ENCODE measurements at regions not wholly inside any gene's neighbourhood (a gene's known extent, or its start where the extent isn't known, plus 50 kb on each side); places are given as distances from the start of the nearest gene placed in this dataset.

GRCh38 chr2:125861461-125861860 lies 794.5 kb upstream of the GYPC start:
- no peak overlapping the region for H3K4me2 ChIP-seq
- TF ChIP-seq JUNB (IDR thresholded peaks at IDR 0.05; ENCODE audit: unreplicated experiment): no peak
- H4K20me1 ChIP-seq (replicated peaks; ENCODE audit: insufficient read depth): no peaks in the 10 kb centered on the region
- H3K4me3 ChIP-seq: no peak overlapping the region
- H3K4me3 Mint-ChIP-seq: no peak overlapping the region
- peaks cover 10% of the 10 kb centered on the region for H3K4me1 ChIP-seq (ENCODE audit: insufficient read depth)
- no peaks in the 10 kb centered on the region for H3K9me2 ChIP-seq (ENCODE audit: insufficient read depth)
- ATAC-seq (no peak), DNase-seq (ENCODE audit: low spot score) (no peak)
- no peak overlapping the region for H2AFZ ChIP-seq
- H3F3A ChIP-seq (replicated peaks; ENCODE audit: low read depth): no peaks in the 10 kb centered on the region
- no peaks in the 10 kb centered on the region for H3K36me3 Mint-ChIP-seq (ENCODE audit: low read depth)
- H3K27me3 ChIP-seq (ENCODE audit: insufficient read depth): no peaks in the 10 kb centered on the region
- H3K79me2 ChIP-seq (replicated peaks; ENCODE audit: insufficient read depth): no peaks in the 10 kb centered on the region
- H3K4me1 Mint-ChIP-seq: peaks cover 5% of the 10 kb centered on the region; the same call in 1 of the 3 replicates
- no peaks in the 10 kb centered on the region; the same call in 2 of the 3 replicates for H3K9me3 Mint-ChIP-seq
- no peak overlapping the region for H3K27ac ChIP-seq (ENCODE audit: low read depth)
- no peak overlapping the region for H3K27ac Mint-ChIP-seq
- no peaks in the 10 kb centered on the region for H3K27me3 Mint-ChIP-seq (ENCODE audit: insufficient read depth, low read depth, poor library complexity)
- no peaks in the 10 kb centered on the region for H3K36me3 ChIP-seq (ENCODE audit: insufficient read depth)

- Histone ChIP-seq H4K20me1 (replicated peaks; ENCODE audit: insufficient read depth) (no peaks in the 10 kb centered on the region), H3K36me3 (ENCODE audit: insufficient read depth) (no peaks in the 10 kb centered on the region), H3K4me1 (ENCODE audit: insufficient read depth) (no peaks in the 10 kb centered on the region), H3K4me3 (no peak overlapping the region), H3K27me3 (ENCODE audit: insufficient read depth) (no peaks in the 10 kb centered on the region), H3K79me2 (replicated peaks; ENCODE audit: insufficient read depth) (no peaks in the 10 kb centered on the region), H3F3A (replicated peaks; ENCODE audit: low read depth) (no peaks in the 10 kb centered on the region), H2AFZ (no peak overlapping the region), H3K4me2 (no peak overlapping the region), H3K27ac (ENCODE audit: low read depth) (no peak overlapping the region), H3K9me2 (ENCODE audit: insufficient read depth) (no peaks in the 10 kb centered on the region)
- no peak for ATAC-seq
- Mint-ChIP-seq H3K36me3 (ENCODE audit: low read depth) (no peaks in the 10 kb centered on the region; the same call in 2 of the 3 replicates), H3K4me3 (no peak overlapping the region), H3K9me3 (no peaks in the 10 kb centered on the region; the same call in 2 of the 3 replicates), H3K27me3 (ENCODE audit: insufficient read depth, low read depth, poor library complexity) (no peaks in the 10 kb centered on the region), H3K4me1 (peaks cover 6% of the 10 kb centered on the region; the same call in 2 of the 3 replicates), H3K27ac (no peak overlapping the region)
- DNase-seq (ENCODE audit: low spot score): no peak
- TF ChIP-seq EZH2 (IDR thresholded peaks at IDR 0.05; ENCODE audit: low read depth, unreplicated experiment): no peak
- no peak for TF ChIP-seq ZNF331 (CRISPR knock-in tag; IDR thresholded peaks at IDR 0.05; ENCODE audit: low read depth)
- no peak for TF ChIP-seq CREB1 (CRISPR knock-in tag; IDR thresholded peaks at IDR 0.05; ENCODE audit: low read depth)
- TF ChIP-seq REST (IDR thresholded peaks at IDR 0.05; ENCODE audit: unreplicated experiment): no peak
- TF ChIP-seq STAT1 (IDR thresholded peaks at IDR 0.05; ENCODE audit: unreplicated experiment): no peak
- TF ChIP-seq ZNF114 (CRISPR knock-in tag; IDR thresholded peaks at IDR 0.05): no peak
- no peak for TF ChIP-seq JUNB (IDR thresholded peaks at IDR 0.05; ENCODE audit: unreplicated experiment)
- no peak for TF ChIP-seq CTCF (conservative IDR thresholded peaks at IDR 0.05; ENCODE audit: low read depth in 2 of 2)
- no peak for TF ChIP-seq EZH2phosphoT487 (IDR thresholded peaks at IDR 0.05; ENCODE audit: unreplicated experiment)
- no peak for TF ChIP-seq POLR2AphosphoS5 (IDR thresholded peaks at IDR 0.05; ENCODE audit: low read depth)
- no peak for TF ChIP-seq ETS1 (IDR thresholded peaks at IDR 0.05)
Measured at GRCh38 chr2:125867908-125868307, 788.0 kb upstream of the GYPC start.
